ENCODE measurements at regions not wholly inside any gene's neighbourhood (a gene's known extent, or its start where the extent isn't known, plus 50 kb on each side); places are given as distances from the start of the nearest gene placed in this dataset.
"Not testable (repeated sequence)": the region's sequence is repeated elsewhere in the genome, so short reads cannot be mapped to it uniquely, and the experiment has no call there.

DNA sequence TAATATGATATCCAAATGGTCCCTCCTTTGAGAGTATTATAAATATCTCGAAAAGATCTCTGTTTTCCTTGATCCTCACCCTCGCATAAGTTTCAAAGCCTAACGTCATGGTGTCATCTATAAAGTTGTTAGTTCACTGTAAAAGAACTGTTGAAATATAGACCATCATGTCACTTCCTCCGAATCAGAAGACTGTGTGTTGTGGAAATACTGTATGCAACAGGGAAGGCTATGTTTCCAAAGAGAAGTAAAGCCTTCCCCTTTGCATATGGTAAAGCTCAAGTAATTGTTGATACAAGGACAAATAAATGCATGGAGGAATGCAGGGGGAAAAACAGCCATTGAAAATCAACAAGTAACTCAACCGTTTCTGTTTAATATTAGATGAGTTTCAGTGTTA is 125.9 kb downstream of the ZNF365 start:
- not testable (repeated sequence) for DNase-seq

- DNase-seq, result no peak
Measured at GRCh38 chr10:62501547-62501946, 127.4 kb downstream of the ZNF365 start.

DNA sequence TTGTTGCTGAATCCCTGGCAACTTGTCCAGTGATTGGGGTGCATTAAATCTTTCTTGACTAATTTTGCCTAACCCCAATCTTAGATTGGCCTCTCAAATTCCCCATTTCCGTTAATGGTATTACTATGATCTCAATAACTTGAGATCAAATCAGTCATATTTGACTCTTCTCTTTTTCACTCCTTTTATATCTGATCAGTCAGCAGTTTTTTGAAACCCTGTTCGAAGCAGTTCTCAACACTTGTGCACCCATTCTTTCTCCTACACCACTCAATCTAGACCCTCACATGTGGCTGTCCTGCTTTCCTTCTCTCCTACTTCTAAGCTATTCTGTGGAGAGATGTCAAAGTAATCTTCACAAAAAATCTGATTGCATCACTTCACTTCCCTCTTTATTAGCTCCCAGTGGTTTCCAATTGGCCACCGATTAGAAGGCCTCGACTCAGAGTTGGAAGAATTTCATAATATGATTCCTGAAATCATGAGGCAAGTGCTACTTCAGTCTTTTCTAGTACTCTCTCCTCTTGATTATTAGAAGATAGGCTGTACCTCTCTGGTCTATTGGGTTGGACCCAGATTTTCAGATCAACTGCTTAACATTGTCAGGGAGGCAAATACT is 128.9 kb downstream of the ZNF365 start:
- DNase-seq, result no peak

- DNase-seq, result no peak
Measured at GRCh38 chr10:62503872-62504271, 129.7 kb downstream of the ZNF365 start.

GRCh38 chr10:62506371-62506770 is 132.2 kb downstream of the ZNF365 start:
- DNase-seq, result no peak

DNA sequence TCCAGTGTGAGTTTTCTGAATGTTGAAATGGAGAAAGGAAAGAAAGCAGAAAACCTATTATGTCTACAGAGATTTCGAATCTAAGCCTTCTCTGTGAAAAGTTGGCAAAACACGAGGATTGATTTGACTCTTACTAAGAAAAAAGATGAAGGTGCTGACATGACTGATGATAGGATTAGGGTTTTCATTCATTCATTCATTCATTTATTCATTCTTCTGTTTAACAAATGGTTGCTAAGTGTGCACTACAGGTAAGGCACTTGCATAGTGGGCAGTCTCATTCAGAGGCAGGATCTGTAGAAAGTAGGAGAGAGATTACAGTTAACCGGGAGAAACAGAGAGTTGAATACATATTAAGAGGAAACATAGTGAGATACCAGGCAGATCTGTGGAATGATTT is 137.1 kb downstream of the ZNF365 start:
- DNase-seq, result no peak

DNA sequence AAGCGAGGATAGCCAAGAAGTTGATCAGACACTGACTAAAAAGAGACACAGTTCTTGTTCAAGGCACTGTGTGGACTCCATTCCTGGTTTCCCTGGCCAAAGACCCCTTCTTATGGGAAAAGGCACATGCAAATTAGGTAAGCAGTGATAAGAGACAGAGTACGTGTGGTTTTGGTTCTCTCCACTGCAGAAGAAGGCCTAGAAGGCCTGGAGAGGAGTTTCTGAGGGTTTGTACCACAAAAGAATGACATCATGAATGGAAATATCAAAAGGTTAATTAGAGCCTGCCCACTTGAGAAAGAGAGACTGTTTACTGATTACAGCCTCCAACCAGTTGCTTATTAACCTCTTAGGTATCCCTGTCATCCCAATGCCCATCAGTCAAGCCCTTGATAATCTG is 137.5 kb downstream of the ZNF365 start:
- no peak for DNase-seq

DNA sequence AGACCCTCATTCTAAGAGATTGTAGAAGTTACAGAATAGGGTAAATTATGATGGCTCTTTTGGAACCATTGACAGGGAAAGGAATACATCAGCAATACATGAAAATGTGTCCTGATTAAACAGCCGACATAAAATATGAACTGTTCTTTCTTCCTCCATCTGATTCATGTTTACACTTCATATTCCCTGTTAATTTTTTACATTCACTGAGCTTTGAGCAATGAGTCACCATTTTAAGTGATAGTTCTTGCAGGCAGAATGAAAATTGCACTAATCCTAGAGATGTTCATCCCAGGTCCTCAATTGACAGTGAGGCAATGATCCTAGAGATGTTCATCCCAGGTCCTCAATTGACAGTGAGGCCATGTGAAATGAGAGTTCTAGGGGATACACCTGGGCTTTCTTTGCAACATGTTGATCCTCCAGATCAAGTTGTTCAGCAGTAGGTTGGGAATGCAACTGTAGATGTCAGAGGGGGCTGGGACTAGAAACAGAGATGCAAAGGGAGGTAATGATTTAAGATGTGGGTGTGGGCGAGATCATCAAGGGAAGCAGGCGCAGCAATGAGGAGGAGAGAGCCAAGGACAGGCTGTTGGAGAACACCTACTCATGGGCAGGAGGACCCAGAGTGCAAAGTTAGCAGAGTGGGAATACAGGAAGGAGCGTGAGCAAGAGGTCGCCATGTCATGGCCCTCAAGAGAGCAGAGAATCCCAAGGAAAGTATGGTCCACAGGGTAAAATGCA is 138.7 kb downstream of the ZNF365 start:
- no peak for DNase-seq

DNA sequence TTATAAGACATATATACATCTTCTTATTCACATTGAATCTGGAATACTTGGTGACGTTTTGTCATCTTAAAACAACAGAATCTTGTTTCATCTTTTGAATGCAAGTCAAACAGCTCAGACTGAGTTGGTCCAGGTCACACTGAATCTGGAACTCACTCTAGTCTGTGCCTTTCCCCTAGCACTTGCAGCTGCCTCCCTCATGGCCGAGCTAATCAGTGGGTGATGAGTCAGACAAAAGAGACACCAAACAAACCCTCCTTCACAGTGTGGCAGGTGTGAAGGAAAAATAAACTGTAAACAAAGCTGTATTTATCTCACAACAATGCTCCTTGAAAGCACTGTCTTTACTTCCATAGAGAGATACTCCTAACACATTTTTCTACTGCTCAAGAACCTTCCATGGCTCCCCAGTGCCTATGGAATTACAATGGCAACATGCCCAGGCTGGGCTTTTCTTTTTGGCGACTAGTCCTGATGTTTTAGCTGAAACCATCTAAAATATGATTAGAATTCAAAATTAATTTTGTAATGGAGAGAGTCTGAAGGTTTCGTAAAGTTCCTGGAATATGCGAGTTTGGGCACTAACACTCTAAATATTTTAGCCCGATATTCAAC is 140.0 kb downstream of the ZNF365 start:
- no peak for DNase-seq

DNA sequence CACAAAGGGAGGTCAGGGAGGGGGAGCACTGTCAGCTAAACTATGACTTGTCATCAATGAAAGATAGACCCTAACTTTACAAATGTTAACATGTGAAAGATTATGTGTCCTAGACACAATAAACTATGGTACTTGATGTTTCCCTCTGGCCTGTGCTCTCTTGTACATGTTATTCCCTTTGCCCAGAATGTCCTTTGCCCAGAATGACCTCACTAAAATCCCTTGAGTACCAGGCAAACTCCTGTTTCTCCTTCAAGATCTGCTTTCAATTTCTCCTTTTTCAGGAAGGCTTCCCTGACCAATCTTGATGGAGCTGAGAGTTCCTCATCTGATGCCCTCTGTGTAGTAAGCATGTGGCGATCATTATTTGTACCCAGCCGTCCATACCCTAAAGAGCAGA is 143.1 kb downstream of the ZNF365 start:
- no peak for DNase-seq

DNA sequence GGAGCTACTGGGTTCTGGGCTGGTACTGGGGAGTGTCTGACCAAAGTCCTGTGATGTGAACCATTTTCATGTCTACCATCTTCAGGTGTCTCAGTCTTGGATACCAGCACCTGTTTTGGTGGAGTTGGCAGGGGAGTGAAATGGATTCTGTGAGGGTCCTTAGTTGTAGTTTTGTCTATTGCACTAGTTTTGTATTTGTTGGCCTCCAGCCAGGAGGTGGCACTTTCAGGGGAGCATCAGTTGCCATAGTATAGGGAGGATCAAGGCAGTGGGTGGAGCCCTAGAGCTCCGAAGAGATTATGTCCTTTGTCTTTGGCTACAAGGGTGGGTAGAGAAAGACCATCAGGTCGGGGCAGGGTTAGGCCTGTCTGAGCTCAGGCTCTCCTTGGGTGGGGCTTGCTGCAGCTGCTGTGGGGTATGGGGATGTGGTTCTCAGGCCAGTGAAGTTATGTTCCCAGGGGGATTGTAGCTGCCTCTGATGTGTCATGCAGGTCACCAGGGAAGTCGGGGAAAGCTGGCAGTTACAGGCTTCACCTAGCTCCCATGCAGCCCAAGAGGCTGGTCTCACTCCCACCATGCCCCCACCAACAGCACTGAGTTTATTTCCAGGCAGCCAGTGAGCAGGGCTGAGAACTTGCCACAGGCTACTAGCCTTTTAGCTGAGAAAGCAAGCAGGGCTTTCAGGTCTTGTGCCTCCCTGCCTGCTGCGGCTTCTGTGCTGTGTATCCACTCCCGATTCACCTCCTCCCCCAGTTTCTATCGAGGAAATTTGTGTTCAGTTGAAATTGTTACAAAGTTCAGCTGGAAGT is 153.1 kb downstream of the ZNF365 start:
- DNase-seq, result no peak

DNA sequence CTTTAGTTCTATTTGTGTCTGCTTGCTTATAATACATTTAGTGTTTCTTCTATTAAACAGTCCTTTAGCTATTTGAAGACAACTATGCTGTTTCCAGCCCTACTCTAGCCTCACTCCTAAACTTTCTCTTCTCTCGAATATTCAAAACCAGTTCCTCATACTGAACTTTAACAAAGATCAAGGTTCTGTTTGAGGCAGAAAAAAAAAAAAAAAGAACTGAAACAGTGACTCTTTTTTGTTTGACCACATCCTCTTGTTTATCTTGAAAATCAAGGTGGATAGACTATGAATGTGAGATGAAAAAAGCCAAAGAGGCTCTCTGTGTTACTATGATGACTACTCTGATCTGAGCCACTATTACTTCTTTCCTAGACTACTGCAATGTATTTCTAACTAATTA is 154.3 kb downstream of the ZNF365 start:
- peak; percentile 51 for DNase-seq

GRCh38 chr10:62529396-62529795 is 155.2 kb downstream of the ZNF365 start:
- no peak for DNase-seq

DNA sequence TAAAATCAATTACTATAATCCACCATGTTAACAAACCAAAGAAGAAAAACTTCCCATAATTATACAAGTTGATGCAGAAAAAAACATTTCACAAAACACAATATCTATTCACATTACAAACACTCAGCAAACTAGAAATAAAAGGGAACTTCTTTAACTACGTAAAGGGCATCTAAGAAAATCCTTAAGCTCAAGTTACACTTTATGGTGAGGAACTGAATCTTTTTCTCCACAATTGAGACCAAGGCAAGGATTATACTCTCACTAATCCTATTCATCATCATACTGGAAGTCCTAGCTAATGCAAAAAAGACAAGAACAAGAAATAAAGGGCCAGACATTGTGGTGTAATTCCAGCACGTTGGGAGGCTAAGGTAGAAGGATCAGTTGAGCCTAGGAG is 159.9 kb downstream of the ZNF365 start:
- DNase-seq, result no peak

DNA sequence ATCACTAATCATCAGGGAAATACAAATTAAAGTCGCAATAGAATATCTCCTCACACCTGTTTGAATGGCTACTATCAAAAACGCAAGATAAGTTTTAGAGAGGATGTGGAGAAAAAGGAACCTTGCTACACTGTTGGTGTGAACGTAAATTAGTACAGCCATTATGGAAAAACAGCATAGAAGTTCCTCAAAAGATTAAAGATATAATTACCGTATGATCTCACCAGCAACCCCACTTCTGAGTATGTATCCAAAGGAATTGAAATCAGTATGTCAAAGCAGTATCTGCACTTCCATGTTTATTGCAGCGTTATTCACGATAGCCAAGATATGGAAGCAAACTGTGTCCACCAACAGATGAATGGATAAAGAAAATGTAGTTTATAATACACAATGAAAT is 164.4 kb downstream of the ZNF365 start:
- no peak for DNase-seq

DNA sequence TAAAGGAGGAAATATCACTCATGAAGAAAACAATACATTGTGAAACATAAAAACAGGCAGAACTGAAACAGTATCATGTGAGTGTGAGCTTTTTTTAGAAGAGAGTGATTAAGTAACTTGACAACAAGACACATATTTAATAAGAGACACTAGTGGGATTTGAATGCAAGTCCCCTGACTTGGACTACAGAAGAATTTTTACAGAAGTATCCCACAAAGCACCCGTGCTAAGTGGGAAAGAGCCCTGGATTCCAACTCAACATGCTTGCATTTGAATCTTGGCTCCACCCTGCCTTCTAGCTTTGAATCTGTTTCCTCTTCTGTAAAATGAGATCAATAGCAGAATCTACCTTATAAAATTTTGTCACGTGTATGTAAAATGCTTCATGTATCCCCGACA is 166.2 kb downstream of the ZNF365 start:
- no peak for DNase-seq

DNA sequence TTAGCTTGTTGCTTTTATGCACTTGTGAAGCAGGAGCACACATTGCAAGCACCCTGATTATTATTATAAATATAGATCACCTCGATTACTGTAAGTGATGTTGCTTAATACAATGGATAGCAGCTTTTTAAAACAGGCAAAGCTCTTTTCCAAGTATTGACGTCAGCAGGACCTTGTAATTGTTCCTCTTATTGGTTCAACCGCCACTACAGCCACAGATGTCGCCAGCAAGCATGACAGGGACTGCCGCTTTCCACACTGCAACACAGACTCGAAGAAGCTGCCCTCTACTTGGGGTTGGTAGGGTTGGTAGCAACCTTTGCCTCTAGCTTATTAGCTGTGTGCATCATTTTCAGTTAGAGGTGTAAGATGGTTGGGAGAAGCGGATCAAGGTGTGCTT is 167.6 kb downstream of the ZNF365 start:
- DNase-seq, result no peak

DNA sequence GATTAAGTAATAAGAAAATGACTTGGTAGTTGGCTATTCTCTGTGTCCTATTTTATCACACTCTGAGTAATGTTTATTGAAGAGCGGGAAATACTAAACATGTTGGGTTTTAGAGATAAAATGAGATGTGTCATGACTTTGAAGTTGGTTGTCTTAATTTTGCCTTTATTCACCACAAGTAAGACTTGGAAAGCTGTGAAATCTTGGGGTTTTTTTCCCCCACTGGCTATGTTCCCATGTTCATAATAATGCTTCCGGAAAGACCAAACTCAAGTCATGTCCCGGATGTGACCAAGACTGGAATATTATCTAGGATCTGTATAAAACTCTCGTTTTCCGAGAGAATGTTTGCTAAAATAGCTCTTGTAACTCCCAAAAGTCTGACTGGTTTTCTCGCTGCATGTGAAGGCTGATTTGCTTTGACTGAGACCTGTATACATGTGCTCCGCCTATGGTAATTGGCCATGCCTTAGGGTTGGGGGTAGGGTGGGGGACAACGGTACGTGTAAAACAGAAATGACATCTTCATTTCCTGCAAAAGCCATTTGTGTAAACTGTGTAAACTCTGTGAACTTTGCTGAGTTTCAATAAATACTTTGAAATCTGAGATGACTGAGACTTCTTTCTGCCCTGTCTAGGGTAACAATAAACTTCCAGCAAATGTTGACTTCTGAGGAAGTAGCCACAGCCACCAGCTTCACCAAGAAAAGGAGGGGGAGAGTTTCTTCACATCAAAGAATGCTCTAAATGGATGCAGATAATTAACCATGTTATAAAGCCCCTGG is 169.6 kb downstream of the ZNF365 start:
- no peak for DNase-seq

DNA sequence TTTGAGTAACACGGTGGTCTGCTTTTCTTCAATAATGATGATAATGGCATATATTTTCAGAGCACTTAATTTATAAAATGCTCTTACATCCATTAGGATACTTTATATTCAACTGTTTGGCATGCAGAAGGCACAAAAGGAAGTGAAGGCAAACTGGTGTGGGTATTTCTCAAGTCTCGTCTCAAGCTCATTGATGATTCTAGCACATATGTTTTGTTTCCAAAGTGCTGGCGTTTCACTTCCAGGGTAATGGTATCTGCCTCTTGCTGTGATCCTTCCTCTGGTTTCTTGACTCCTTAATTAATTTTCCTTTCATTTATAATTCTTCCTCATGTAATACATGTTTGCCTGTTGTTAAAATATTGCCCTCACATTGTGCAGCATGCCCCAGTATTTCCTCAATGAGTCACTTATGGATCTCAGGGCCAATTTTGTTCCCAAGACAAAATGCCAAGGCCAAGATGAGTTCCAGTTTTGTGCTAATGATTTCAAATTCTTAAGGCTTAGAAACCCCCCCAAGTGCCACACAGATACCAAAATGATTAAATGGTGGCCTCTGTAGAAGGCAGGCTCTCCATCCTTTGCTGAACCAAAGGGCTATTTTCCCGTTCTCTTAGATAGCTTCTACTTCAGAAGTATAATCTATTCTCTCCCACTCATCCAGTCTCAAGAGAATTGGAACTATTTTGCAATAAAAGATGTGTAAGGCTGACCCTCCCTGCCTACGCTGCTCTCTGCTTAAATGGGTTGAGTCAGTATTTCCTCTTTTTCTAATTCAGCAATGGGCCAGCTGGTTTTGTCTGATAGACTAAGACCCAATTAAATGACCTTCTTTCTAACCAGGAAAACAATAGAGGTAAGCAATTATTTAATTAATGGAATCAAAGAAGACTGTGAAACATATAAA is 171.2 kb downstream of the ZNF365 start:
- no peak for DNase-seq

DNA sequence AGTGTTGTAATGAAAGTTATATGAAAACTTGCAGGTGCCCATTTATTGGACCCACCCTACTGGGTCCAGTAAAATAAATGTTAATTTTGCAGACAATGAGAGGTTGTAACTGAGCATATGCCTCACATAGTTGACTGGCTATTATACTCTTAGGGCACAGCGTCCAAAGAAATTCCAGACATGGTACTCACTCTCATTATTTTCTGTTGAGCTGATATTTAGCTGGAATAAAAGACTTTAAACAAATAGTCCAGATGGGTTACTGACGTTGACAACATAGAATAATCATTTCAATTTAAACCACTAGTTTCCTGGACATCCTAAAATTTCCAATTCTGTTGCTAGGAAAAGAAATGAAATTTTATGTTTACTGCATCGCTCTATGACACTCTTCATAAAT is 174.5 kb downstream of the ZNF365 start:
- no peak for DNase-seq

GRCh38 chr10:62550173-62550572 is 176.0 kb downstream of the ZNF365 start:
- DNase-seq, result no peak

Measured in CD4-positive, alpha-beta T cell treated with Interleukin-12 subunit alpha and Interleukin-12 subunit beta, for 1 hour (primary cell).